IMR-90 (cell line): ENCODE measurements at regions not wholly inside any gene's neighbourhood (a gene's known extent, or its start where the extent isn't known, plus 50 kb on each side); places are given as distances from the start of the nearest gene placed in this dataset.

ENCODE experiments used
- BHLHE40 ChIP-seq: fragments of 150-350 bp; IDR thresholded peaks from 2 replicates; pipeline ENCODE4 v1.6.1; 2016; ENCODE audit warnings: mild to moderate bottlenecking, low read depth, low read length
- CEBPB ChIP-seq: IDR thresholded peaks from 2 replicates; pipeline ENCODE4 v1.6.1; 2012; ENCODE audit warnings: low read depth, low read length, improper control_type of control experiment
- CHD1 ChIP-seq: IDR thresholded peaks from 2 replicates; pipeline ENCODE4 v1.6.1; 2012; ENCODE audit warnings: low read depth, low read length, improper control_type of control experiment
- FOS ChIP-seq: fragments of 150-350 bp; IDR thresholded peaks from 2 replicates; pipeline ENCODE4 v1.6.1; 2016; ENCODE audit warnings: low read depth, low read length
- MAFK ChIP-seq: IDR thresholded peaks from 2 replicates; pipeline ENCODE4 v1.6.1; 2012; ENCODE audit warnings: low read depth, low read length, improper control_type of control experiment
- MXI1 ChIP-seq: IDR thresholded peaks from 2 replicates; pipeline ENCODE4 v1.6.1; 2012; ENCODE audit warnings: low read depth, mild to moderate bottlenecking, low read length, moderate library complexity, borderline replicate concordance
- POLR2A ChIP-seq: IDR thresholded peaks from 2 replicates; pipeline ENCODE4 v1.6.1; 2012; ENCODE audit warnings: mild to moderate bottlenecking, low read depth, low read length
- RAD21 ChIP-seq: IDR thresholded peaks from 2 replicates; pipeline ENCODE4 v1.6.1; 2012; ENCODE audit warnings: low read length, improper control_type of control experiment
- TF ChIP-seq, protein P1 (sequence below): conservative IDR thresholded peaks from 2 replicates; pipeline ENCODE4 v1.5.1; 2012; ENCODE audit warnings: mild to moderate bottlenecking, low read depth, low read length, improper control_type of control experiment

DNA sequence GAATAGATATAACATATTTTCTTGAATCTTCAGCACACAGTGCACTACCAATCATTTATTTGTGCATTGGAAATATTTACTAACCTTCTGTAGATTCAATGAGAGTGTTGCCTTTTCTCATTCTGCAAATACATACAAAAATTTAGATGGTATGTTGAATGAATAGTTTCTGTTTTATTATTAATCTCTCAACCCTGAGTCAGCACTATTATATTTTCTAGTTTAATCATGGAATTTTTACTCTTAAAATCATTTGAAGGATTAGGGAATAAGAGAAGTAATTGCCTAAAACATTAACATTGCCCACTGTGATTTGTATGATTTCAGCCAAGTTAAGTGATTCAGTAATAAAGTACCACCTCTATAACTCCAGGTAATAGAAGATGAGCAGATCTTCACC, 370.2 kb upstream of the CDH7 start:
- peak; percentile 69 for TF ChIP-seq MAFK
- TF ChIP-seq, protein P1, sequence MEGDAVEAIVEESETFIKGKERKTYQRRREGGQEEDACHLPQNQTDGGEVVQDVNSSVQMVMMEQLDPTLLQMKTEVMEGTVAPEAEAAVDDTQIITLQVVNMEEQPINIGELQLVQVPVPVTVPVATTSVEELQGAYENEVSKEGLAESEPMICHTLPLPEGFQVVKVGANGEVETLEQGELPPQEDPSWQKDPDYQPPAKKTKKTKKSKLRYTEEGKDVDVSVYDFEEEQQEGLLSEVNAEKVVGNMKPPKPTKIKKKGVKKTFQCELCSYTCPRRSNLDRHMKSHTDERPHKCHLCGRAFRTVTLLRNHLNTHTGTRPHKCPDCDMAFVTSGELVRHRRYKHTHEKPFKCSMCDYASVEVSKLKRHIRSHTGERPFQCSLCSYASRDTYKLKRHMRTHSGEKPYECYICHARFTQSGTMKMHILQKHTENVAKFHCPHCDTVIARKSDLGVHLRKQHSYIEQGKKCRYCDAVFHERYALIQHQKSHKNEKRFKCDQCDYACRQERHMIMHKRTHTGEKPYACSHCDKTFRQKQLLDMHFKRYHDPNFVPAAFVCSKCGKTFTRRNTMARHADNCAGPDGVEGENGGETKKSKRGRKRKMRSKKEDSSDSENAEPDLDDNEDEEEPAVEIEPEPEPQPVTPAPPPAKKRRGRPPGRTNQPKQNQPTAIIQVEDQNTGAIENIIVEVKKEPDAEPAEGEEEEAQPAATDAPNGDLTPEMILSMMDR = no peak
- no peak for TF ChIP-seq MXI1
- no peak for TF ChIP-seq BHLHE40
- TF ChIP-seq POLR2A = no peak
- TF ChIP-seq CEBPB = no peak
- no peak for TF ChIP-seq RAD21
- TF ChIP-seq FOS = no peak
- TF ChIP-seq CHD1 = no peak
